ENCODE measurements at regions not wholly inside any gene's neighbourhood (a gene's known extent, or its start where the extent isn't known, plus 50 kb on each side); places are given as distances from the start of the nearest gene placed in this dataset.

GRCh38 chr2:118738106-118738505 is 109.3 kb downstream of the EN1 start:
- no peak for DNase-seq

- DNase-seq, result no peak
Measured at GRCh38 chr2:118737684-118738083, 109.8 kb downstream of the EN1 start.

- no peak for DNase-seq
Measured at GRCh38 chr2:118732432-118732831, 115.0 kb downstream of the EN1 start.

GRCh38 chr2:118731413-118731812 is 116.0 kb downstream of the EN1 start:
- DNase-seq, result no peak

- no peak for DNase-seq
Measured at GRCh38 chr2:118730405-118730804, 117.0 kb downstream of the EN1 start.

- DNase-seq, result no peak
Measured at GRCh38 chr2:118729760-118730159, 117.7 kb downstream of the EN1 start.

GRCh38 chr2:118728984-118729383 is 118.5 kb downstream of the EN1 start:
- no peak for DNase-seq

GRCh38 chr2:118726821-118727220 is 120.6 kb downstream of the EN1 start:
- DNase-seq, result no peak

GRCh38 chr2:118723394-118723793 is 124.1 kb downstream of the EN1 start:
- no peak for DNase-seq

- DNase-seq, result no peak
Measured at GRCh38 chr2:118722976-118723375, 124.5 kb downstream of the EN1 start.

- DNase-seq, result no peak
Measured at GRCh38 chr2:118721817-118722551, 125.5 kb downstream of the EN1 start.

- no peak for DNase-seq
Measured at GRCh38 chr2:118720866-118721265, 126.6 kb downstream of the EN1 start.

- DNase-seq, result no peak
Measured at GRCh38 chr2:118718921-118719320, 128.5 kb downstream of the EN1 start.

GRCh38 chr2:118716102-118716501 is 131.3 kb downstream of the EN1 start:
- DNase-seq, result no peak

- DNase-seq, result no peak
Measured at GRCh38 chr2:118714118-118714517, 133.3 kb downstream of the EN1 start.

- DNase-seq, result no peak
Measured at GRCh38 chr2:118711603-118712002, 135.8 kb downstream of the EN1 start.

- DNase-seq, result no peak
Measured at GRCh38 chr2:118710481-118710880, 137.0 kb downstream of the EN1 start.

GRCh38 chr2:118709786-118710185 is 137.7 kb downstream of the EN1 start:
- DNase-seq, result no peak

GRCh38 chr2:118706844-118707243 is 140.6 kb downstream of the EN1 start:
- no peak for DNase-seq

- DNase-seq, result no peak
Measured at GRCh38 chr2:118706371-118706770, 141.1 kb downstream of the EN1 start.

GRCh38 chr2:118705032-118705431 is 142.4 kb downstream of the EN1 start:
- DNase-seq, result no peak

GRCh38 chr2:118699447-118700175 is 147.8 kb downstream of the EN1 start:
- no peak for DNase-seq

GRCh38 chr2:118698564-118698963 is 148.9 kb downstream of the EN1 start:
- no peak for DNase-seq

- no peak for DNase-seq
Measured at GRCh38 chr2:118697781-118698180, 149.7 kb downstream of the EN1 start.
